Activated T-cell treated with anti-CD3 and anti-CD28 coated beads, Interleukin-2, amount 50 U/mL, for 24 hours (primary cell): ENCODE measurements at regions not wholly inside any gene's neighbourhood (a gene's known extent, or its start where the extent isn't known, plus 50 kb on each side); places are given as distances from the start of the nearest gene placed in this dataset.

Experiments
- DNase-seq: peaks from one replicate; pipeline ENCODE4 v3.0.0-alpha.2; 2020
- H3K27ac Mint-ChIP-seq: 2 replicates; pipeline ENCODE4 v1.8.0; 2020; ENCODE audit warnings: mild to moderate bottlenecking, mixed read lengths
- H3K27me3 Mint-ChIP-seq: 2 replicates; pipeline ENCODE4 v1.8.0; 2020; ENCODE audit warnings: mixed read lengths
- H3K36me3 Mint-ChIP-seq: 2 replicates; pipeline ENCODE4 v1.8.0; 2020; ENCODE audit warnings: low read depth, mixed read lengths
- H3K4me1 Mint-ChIP-seq: 2 replicates; pipeline ENCODE4 v1.8.0; 2020; ENCODE audit warnings: low read depth, mixed read lengths
- H3K4me3 Mint-ChIP-seq: 2 replicates; pipeline ENCODE4 v1.8.0; 2020; ENCODE audit warnings: mild to moderate bottlenecking, moderate library complexity, mixed read lengths
- H3K9me3 Mint-ChIP-seq: 2 replicates; pipeline ENCODE4 v1.8.0; 2020; ENCODE audit warnings: mixed read lengths

DNA sequence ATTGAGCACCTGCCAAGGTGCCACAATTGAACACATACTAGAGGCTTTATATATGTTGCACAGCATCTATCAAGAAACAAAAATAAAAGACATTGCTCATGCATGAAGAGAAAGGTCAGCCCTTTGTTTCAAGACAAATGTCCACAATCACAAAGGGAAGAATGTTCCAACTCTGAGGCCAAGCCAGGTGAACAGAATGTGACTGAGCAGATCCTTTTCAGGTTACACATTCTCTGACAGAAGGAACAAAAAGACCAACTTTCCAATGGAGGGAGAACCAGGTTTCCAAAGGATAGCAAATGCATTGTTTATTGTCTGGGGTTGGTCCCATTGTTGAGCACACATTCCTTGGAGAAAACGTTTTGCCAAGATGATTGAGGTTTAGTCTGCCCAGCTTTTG is 50.2 kb upstream of the FAM174B start:
- H3K36me3 Mint-ChIP-seq = no peaks in the 10 kb centered on the region
- H3K27ac Mint-ChIP-seq = no peak overlapping the region
- H3K9me3 Mint-ChIP-seq = no peaks in the 10 kb centered on the region
- H3K27me3 Mint-ChIP-seq = no peaks in the 10 kb centered on the region
- no peak for DNase-seq
- no peak overlapping the region for H3K4me3 Mint-ChIP-seq
- peaks cover 8% of the 10 kb centered on the region for H3K4me1 Mint-ChIP-seq

DNA sequence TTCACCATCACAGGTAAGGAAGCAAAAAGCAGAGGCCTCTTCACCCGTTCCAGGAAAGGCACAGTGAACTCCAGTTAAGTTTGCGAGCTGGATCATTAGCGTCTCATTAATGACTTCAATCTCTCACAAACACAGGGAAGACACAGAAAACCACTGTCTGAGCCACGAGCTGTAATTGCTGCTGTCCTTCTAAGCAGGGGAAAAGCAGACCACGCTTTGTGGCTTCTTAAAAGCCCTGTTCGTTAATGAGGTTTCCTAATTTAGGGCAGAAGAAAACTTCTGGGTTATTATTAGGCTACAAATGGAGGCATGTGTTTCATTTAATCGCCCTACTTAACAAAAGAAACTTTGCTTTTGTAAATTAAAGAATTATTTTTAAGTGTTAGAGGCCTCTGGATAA is 50.6 kb upstream of the FAM174B start:
- no peak overlapping the region for H3K27ac Mint-ChIP-seq
- H3K27me3 Mint-ChIP-seq = no peaks in the 10 kb centered on the region
- DNase-seq = no peak
- no peaks in the 10 kb centered on the region for H3K9me3 Mint-ChIP-seq
- no peaks in the 10 kb centered on the region for H3K36me3 Mint-ChIP-seq
- H3K4me3 Mint-ChIP-seq = no peak overlapping the region
- peaks cover 8% of the 10 kb centered on the region for H3K4me1 Mint-ChIP-seq

DNA sequence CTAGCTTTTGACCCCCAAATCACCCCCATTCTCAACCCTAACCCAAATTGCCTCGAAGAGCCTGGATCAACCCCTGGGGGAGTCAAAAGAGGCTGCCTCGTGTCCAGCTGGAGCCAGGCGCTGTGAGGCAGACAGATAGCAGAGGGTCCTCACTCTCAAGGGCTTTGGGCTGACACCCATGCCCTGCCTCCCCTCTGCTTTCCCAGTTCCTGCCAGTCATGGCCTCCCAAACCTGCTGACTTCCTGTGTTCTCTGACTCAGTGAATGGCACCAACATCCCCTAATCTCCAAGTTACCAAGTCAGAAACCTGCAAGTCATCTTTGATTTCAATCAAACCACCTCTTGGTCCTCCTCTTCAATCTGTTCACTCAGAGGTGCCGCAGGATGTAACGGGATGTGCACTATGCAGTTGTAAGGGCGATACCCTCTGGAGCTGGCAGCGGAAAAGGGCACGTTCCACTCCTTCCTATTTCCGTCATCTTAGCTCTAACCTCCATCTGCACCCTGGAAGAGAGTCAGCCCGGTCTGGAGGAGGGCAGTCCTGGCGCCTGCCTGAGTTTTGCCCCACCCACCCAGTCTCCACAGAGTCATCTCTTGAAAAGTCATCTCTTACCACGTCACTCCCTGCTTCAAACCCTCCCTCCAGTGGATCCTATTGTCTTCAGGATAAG is 52.4 kb upstream of the FAM174B start:
- Mint-ChIP-seq H3K9me3 (no peaks in the 10 kb centered on the region), H3K27me3 (no peaks in the 10 kb centered on the region), H3K27ac (no peak overlapping the region), H3K36me3 (no peaks in the 10 kb centered on the region), H3K4me1 (peaks cover 8% of the 10 kb centered on the region), H3K4me3 (no peak overlapping the region)
- no peak for DNase-seq

DNA sequence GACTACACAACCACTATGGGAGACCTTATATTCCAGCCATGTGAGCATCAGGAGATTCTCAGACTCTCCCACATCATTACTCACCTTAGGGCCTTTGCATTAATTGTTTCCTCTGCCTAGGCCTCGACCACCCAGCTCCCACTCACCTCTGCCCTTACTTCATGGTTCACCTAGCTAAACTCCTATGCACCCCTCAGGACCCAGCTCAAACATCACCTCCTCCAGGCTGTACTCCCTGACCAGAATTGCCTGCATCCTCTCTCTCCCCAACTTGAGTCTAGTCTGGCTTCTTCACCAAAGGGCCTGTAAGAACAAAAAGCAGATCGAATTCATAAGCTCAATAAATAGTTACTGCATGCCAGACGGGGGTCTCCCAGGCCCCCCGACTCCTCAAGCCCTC is 53.1 kb upstream of the FAM174B start:
- peaks cover 4% of the 10 kb centered on the region for H3K27me3 Mint-ChIP-seq
- no peak for DNase-seq
- H3K36me3 Mint-ChIP-seq = no peaks in the 10 kb centered on the region
- no peak overlapping the region for H3K27ac Mint-ChIP-seq
- peaks cover 8% of the 10 kb centered on the region for H3K4me1 Mint-ChIP-seq
- H3K4me3 Mint-ChIP-seq = no peak overlapping the region
- no peaks in the 10 kb centered on the region for H3K9me3 Mint-ChIP-seq

DNA sequence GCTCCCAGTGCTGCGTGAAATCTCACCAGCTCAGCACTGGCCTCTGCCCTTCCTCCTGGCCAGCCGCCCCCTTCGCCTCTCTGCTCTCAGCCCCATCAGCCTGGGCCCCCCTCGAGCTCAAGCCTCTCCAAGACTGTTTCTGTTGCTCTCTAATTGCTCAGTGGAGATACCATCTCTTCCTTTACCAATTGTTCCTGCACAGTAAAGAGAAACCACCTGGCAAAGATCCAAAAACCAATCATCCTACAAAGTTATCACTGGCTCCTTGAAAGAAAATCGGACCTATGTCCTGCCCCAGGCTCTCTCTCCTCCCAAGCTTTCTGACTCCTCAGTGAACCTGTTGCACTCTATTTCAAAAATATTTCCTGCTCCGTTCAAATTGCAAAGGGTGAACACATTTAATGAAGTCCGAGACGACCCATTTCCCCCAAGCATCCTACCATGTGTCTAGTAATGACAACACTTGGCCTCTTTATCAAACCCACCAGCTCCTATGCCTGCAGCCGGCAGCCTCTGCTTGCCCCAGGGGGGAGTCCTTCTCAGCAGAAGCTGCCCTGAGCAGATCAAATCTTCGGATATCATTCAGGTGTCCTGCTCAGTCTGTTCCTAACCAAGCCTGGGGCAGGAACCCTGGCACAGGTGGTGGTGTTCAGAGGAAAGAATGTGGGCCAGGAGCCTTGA is 53.7 kb upstream of the FAM174B start:
- no peak overlapping the region for H3K27ac Mint-ChIP-seq
- peaks cover 11% of the 10 kb centered on the region for H3K4me1 Mint-ChIP-seq
- no peaks in the 10 kb centered on the region for H3K36me3 Mint-ChIP-seq
- peaks cover 8% of the 10 kb centered on the region for H3K27me3 Mint-ChIP-seq
- DNase-seq = no peak
- H3K9me3 Mint-ChIP-seq = no peaks in the 10 kb centered on the region
- H3K4me3 Mint-ChIP-seq = no peak overlapping the region

DNA sequence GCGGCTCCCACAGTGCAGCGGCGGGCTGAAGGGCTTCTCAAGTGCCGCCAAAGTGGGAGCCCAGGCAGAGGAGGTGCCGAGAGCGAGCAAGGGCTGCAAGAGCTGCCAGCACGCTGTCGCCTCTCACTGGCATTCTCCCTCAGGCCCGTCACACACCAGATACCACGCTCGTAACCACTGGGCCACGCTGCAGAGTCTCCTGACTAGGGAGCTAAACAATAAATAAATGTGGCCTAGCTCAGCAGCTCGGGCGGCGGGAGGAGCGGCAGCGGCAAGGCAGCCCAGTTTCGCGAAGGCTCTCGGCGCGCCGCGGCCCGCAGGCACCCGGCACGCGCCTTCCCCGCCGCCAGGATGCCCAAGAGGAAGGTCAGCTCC is 55.9 kb upstream of the FAM174B start:
- H3K4me3 Mint-ChIP-seq = no peak overlapping the region
- no peak for DNase-seq
- H3K27me3 Mint-ChIP-seq = peaks cover 21% of the 10 kb centered on the region
- peaks cover 16% of the 10 kb centered on the region for H3K4me1 Mint-ChIP-seq
- H3K36me3 Mint-ChIP-seq = no peaks in the 10 kb centered on the region
- H3K27ac Mint-ChIP-seq = no peak overlapping the region
- no peaks in the 10 kb centered on the region for H3K9me3 Mint-ChIP-seq

DNA sequence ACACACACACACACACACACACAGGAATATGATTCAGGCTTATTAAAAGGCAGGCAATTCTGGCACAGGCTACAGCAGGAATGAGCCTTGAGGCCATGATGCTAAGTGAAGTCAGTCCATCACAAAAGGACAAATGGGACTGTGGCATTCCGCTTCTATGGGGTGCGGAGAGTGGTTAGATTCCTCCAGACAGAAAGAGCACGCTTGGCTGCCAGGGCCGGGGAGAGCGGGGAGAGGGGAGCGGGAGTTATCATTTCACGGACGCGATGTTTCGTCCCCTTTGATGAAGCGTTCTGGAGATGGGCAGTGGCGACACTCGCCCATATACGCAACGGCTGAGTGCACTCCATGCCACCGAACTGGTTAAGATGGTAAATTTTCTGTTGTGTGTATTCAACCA is 58.5 kb upstream of the FAM174B start:
- Mint-ChIP-seq H3K4me1 (peaks cover 11% of the 10 kb centered on the region), H3K36me3 (no peaks in the 10 kb centered on the region), H3K9me3 (no peaks in the 10 kb centered on the region), H3K27me3 (peaks cover 35% of the 10 kb centered on the region), H3K27ac (no peak overlapping the region), H3K4me3 (peak overlapping the region; percentile 72)
- no peak for DNase-seq

DNA sequence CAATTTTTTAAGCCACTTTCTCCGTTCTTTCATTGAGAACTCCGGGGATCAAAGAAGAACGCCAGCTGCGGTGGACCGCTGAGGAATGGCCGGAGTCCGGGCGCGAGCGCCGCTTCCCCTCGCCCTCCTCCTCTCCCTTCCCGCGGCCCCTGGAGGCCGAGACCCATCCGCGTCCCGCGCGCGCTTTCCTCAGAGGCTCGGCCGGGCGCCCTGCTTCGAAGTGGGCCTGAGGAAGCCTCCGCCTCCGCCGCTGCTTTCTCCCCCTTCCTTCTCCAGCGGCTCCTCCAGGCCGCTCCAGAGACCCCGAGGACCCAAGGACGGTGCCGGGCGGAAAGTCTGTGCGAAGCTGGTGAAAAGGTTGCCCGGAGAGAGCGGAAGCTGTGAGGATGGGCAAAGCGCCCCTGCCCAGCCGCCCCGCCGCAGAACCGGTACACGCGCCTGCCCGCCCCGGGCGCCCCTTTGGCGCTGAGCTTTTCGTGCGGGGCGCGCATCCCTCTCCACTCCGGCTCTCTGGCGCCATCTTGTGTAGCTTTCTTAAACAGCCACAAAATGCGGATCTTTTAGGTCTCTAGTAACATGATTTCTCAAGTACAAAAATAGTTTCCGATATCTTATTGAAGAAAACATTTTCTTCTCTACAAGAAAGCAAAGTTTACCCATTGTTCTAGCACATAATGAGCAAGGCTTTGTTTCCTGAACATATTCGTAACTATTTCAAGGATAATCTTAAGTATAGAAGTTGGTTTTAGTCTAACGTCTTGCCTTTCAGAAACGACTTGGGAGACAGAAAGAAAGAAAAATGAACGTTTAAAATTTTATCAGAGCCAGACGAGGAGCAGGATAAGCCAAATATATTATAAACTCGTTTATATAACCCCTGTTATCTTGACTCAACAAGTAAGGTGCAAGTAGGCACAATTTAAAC is 59.2 kb upstream of the FAM174B start:
- peak; percentile 82 for DNase-seq
- Mint-ChIP-seq H3K27me3 (peaks cover 35% of the 10 kb centered on the region), H3K9me3 (no peaks in the 10 kb centered on the region), H3K36me3 (no peaks in the 10 kb centered on the region), H3K27ac (peak overlapping the region; percentile 52), H3K4me3 (peak overlapping the region; percentile 72), H3K4me1 (peaks cover 8% of the 10 kb centered on the region)

DNA sequence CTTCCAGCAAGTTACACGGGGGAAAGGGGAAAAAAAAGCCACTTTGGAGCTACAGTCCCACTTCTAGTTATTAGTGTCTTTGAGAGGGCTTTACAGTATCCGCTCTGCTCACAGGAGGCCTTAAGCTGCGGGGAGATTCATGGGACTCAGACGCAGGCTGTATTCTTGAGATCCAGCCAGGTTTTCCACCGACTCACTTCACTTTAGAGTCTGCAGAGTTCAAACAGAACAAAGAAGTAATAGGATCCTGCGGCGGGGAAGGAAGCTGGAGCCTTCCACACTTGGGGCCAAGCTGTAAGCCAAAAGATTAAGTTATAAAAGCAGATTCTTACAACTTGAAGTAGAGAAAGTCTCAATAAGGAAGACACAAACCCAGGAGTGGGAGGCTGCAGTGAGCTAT is 60.2 kb upstream of the FAM174B start:
- Mint-ChIP-seq H3K4me1 (peaks cover 8% of the 10 kb centered on the region), H3K27ac (no peak overlapping the region), H3K9me3 (no peaks in the 10 kb centered on the region), H3K36me3 (no peaks in the 10 kb centered on the region), H3K4me3 (no peak overlapping the region), H3K27me3 (peaks cover 35% of the 10 kb centered on the region)
- no peak for DNase-seq

DNA sequence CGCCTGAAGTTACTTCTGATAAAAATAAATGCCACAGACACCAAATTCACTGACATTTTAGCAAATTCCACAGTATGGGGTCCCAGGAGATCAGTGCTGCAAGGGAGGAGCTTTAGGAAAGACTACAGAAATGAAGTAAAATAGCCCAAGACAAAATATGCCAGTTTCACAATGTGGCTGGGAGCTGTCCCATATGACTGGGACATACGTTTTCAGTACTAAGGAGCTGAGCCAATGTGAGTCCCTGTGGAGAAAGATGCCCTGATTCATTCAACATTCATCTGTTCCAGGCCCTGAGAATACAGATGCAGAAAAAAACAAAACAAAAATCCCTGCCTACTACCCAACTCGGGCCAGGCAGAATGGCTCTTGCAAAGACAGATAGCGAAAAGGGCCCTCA is 63.4 kb upstream of the FAM174B start:
- no peaks in the 10 kb centered on the region for H3K36me3 Mint-ChIP-seq
- H3K9me3 Mint-ChIP-seq = no peaks in the 10 kb centered on the region
- H3K27me3 Mint-ChIP-seq = peaks cover 29% of the 10 kb centered on the region
- H3K27ac Mint-ChIP-seq = no peak overlapping the region
- no peak overlapping the region for H3K4me3 Mint-ChIP-seq
- peaks cover 10% of the 10 kb centered on the region for H3K4me1 Mint-ChIP-seq
- no peak for DNase-seq

DNA sequence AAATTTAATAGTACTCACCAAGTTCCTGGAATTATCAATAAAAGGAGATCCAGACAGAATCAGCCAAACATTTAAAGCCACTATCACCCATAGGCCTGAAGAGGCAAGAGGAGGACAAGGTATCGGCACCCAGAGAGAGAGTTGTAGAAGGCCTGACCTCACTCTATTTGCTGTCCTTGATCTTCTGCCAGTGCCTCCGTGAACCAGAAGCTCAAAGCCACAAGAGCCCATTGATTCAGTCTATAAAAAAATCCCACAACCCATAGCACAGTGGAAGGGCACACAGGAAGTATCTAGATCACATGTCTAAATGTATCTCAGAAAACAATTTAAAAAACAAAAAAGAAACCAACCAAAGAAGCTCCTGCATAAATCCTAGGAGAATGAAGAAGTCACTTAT is 68.6 kb upstream of the FAM174B start:
- Mint-ChIP-seq H3K4me3 (no peak overlapping the region), H3K27me3 (no peaks in the 10 kb centered on the region)

DNA sequence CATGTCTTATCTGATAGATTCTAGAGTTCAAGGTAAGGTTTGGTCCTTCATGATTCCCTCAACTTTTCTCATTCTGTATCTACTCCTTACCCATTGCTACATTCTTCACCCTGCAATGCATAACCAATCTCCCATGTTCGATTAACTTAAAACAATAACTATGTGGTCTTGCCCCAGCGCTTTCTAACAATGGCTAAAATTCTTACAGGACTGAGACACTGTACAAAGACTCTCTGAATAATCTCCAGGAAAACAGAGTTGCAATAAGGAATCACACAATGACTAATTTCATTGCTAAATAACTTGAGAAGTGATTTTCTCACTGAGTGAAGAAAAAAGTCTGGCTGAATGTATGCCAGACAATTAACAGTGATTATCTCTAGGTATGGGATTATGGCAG is 69.6 kb upstream of the FAM174B start:
- Mint-ChIP-seq H3K9me3 (no peaks in the 10 kb centered on the region), H3K4me3 (no peak overlapping the region), H3K27me3 (no peaks in the 10 kb centered on the region), H3K27ac (no peak overlapping the region), H3K4me1 (peaks cover 6% of the 10 kb centered on the region), H3K36me3 (no peaks in the 10 kb centered on the region)
- DNase-seq = no peak

More for the DNA sequence above, 68.6 kb upstream of the FAM174B start:
- Mint-ChIP-seq H3K27ac (peak overlapping the region; percentile 11), H3K4me1 (peaks cover 6% of the 10 kb centered on the region), H3K9me3 (no peaks in the 10 kb centered on the region), H3K36me3 (no peaks in the 10 kb centered on the region)
- no peak for DNase-seq

DNA sequence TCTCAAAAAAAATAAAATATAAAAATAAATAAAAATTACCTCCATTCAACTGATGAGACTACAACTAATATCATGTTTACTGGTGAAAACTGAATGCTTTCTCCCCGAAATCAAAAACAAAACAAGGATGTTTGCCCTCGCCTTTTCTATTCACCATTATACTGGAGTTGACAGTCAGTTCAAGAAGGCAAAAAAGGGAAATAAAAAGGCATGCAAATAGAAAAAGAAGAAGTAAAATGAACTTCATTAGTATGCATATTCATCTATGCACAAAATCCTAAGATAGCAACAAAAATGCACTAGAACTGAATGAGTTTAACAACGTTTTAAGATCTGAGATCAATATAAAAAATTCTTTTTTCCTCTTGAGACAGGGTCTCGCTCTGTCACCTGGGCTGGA is 72.7 kb upstream of the FAM174B start:
- no peaks in the 10 kb centered on the region for H3K27me3 Mint-ChIP-seq
- no peak for DNase-seq
- peaks cover 6% of the 10 kb centered on the region for H3K4me1 Mint-ChIP-seq
- H3K4me3 Mint-ChIP-seq = no peak overlapping the region
- H3K27ac Mint-ChIP-seq = no peak overlapping the region
- H3K9me3 Mint-ChIP-seq = no peaks in the 10 kb centered on the region
- no peaks in the 10 kb centered on the region for H3K36me3 Mint-ChIP-seq

DNA sequence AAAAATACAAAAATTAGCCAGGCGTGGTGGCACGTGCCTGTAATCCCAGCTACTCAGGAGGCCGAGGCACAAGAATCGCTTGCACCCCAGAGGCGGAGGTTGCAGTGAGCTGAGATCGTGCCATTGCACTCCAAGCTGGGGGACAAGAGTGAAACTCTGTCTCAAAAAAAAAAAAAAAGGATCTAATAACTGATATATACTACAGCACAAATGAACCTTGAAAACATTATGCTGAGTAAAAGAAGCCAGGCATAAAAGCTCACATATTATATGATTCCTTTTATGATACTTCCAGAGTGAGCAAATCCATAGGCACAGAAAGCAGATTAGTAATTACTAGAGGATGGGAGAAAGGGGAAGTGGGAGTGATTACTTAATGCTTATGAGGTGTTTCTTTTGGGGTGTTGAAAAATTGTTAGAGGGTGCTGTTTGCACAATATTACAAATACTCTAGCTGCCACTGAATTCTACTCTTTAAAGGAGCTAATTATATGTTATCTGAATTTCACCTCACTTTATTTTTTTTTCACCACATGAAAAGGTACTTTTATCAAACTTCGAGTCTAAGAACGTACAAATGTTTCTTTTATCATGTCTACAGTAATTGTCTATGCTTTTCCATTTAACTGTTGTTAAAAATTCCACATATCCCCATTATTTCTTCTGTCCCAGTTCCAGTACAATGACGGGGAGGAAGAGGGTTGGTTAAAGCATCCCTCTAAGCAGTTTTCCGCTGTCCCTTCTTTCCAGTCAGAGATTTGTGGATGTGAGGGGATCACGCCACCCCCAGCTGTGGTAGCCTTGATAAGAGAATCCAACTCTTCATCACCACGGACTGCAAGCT is 77.7 kb upstream of the FAM174B start:
- Mint-ChIP-seq H3K27me3 (peaks cover 18% of the 10 kb centered on the region), H3K27ac (no peak overlapping the region), H3K4me3 (peak overlapping the region; percentile 77), H3K36me3 (no peaks in the 10 kb centered on the region), H3K4me1 (peaks cover 10% of the 10 kb centered on the region), H3K9me3 (no peaks in the 10 kb centered on the region)
- DNase-seq = no peak
